HL-60 (cell line): ENCODE measurements at regions not wholly inside any gene's neighbourhood (a gene's known extent, or its start where the extent isn't known, plus 50 kb on each side); places are given as distances from the start of the nearest gene placed in this dataset.

Experiments
- CTCF ChIP-seq: IDR thresholded peaks from one replicate; pipeline ENCODE4 v1.5.1; 2011; ENCODE audit warnings: low read length, control low read depth, inconsistent platforms; ENCODE audit not compliant: insufficient read depth
- GABPA ChIP-seq: IDR thresholded peaks from 2 replicates; pipeline ENCODE4 v1.6.1; 2012; ENCODE audit warnings: low read depth
- POLR2AphosphoS5 ChIP-seq: IDR thresholded peaks from 2 replicates; pipeline ENCODE4 v1.6.1; 2012; ENCODE audit warnings: low read depth
- REST ChIP-seq: IDR thresholded peaks from 2 replicates; pipeline ENCODE4 v1.6.1; 2012; ENCODE audit warnings: low read depth; ENCODE audit not compliant: insufficient replicate concordance
- SPI1 ChIP-seq: IDR thresholded peaks from 2 replicates; pipeline ENCODE4 v1.6.1; 2012; ENCODE audit warnings: low read depth, mild to moderate bottlenecking, borderline replicate concordance

GRCh38 chrX:13164611-13165010 lies 120.2 kb upstream of the FAM9C start:
- TF ChIP-seq POLR2AphosphoS5 (no peak), GABPA (no peak), CTCF (no peak), REST (no peak), SPI1 (no peak)
